ENCODE measurements at regions not wholly inside any gene's neighbourhood (a gene's known extent, or its start where the extent isn't known, plus 50 kb on each side); places are given as distances from the start of the nearest gene placed in this dataset.

- no peaks in the 10 kb centered on the region for H3K9me3 ChIP-seq (ENCODE audit: control insufficient read depth in 1 of 2, low read length in 2 of 2)
- H3K27me3 ChIP-seq (ENCODE audit: control insufficient read depth in 1 of 2, insufficient read depth in 2 of 2, low read length in 2 of 2) = peaks cover 7 to 27% of the 10 kb centered on the region in 2 donors
- no peak overlapping the region for H3K4me3 ChIP-seq (ENCODE audit: low read depth in 1 of 2, low read length in 2 of 2)
- H3K9ac ChIP-seq (ENCODE audit: low read depth in 1 of 2, low read length in 2 of 2) = no peak overlapping the region
- no peaks in the 10 kb centered on the region for H3K4me1 ChIP-seq (ENCODE audit: control insufficient read depth in 1 of 2, insufficient read depth in 2 of 2, low read length in 2 of 2)
- no peaks in the 10 kb centered on the region for H3K36me3 ChIP-seq (ENCODE audit: control insufficient read depth in 1 of 2, insufficient read depth in 2 of 2, low read length in 2 of 2)
- H3K27ac ChIP-seq (ENCODE audit: low read depth, low read length) = no peak overlapping the region
Observed at GRCh38 chr2:121071034-121071504, 213.9 kb downstream of the TFCP2L1 start.

GRCh38 chr2:121072784-121073183 lies 212.2 kb downstream of the TFCP2L1 start:
- H3K9ac ChIP-seq (ENCODE audit: low read depth in 1 of 2, low read length in 2 of 2) = no peak overlapping the region
- H3K36me3 ChIP-seq (ENCODE audit: control insufficient read depth in 1 of 2, insufficient read depth in 2 of 2, low read length in 2 of 2) = no peaks in the 10 kb centered on the region
- no peak overlapping the region for H3K27ac ChIP-seq (ENCODE audit: low read depth, low read length)
- H3K27me3 ChIP-seq (ENCODE audit: control insufficient read depth in 1 of 2, insufficient read depth in 2 of 2, low read length in 2 of 2) = peaks cover 15 to 34% of the 10 kb centered on the region in 2 donors
- H3K9me3 ChIP-seq (ENCODE audit: control insufficient read depth in 1 of 2, low read length in 2 of 2) = no peaks in the 10 kb centered on the region
- no peak overlapping the region for H3K4me3 ChIP-seq (ENCODE audit: low read depth in 1 of 2, low read length in 2 of 2)
- no peaks in the 10 kb centered on the region for H3K4me1 ChIP-seq (ENCODE audit: control insufficient read depth in 1 of 2, insufficient read depth in 2 of 2, low read length in 2 of 2)

GRCh38 chr2:121073320-121074210 lies 211.4 kb downstream of the TFCP2L1 start:
- Histone ChIP-seq H3K4me3 (ENCODE audit: low read depth in 1 of 2, low read length in 2 of 2) (no peak overlapping the region), H3K27ac (ENCODE audit: low read depth, low read length) (no peak overlapping the region), H3K36me3 (ENCODE audit: control insufficient read depth in 1 of 2, insufficient read depth in 2 of 2, low read length in 2 of 2) (no peaks in the 10 kb centered on the region), H3K27me3 (ENCODE audit: control insufficient read depth in 1 of 2, insufficient read depth in 2 of 2, low read length in 2 of 2) (peaks cover 15 to 38% of the 10 kb centered on the region in 2 donors), H3K9ac (ENCODE audit: low read depth in 1 of 2, low read length in 2 of 2) (no peak overlapping the region), H3K9me3 (ENCODE audit: control insufficient read depth in 1 of 2, low read length in 2 of 2) (no peaks in the 10 kb centered on the region), H3K4me1 (ENCODE audit: control insufficient read depth in 1 of 2, insufficient read depth in 2 of 2, low read length in 2 of 2) (no peaks in the 10 kb centered on the region)

GRCh38 chr2:121074293-121074932 lies 210.6 kb downstream of the TFCP2L1 start:
- Histone ChIP-seq H3K27ac (ENCODE audit: low read depth, low read length) (no peak overlapping the region), H3K4me3 (ENCODE audit: low read depth in 1 of 2, low read length in 2 of 2) (no peak overlapping the region), H3K9me3 (ENCODE audit: control insufficient read depth in 1 of 2, low read length in 2 of 2) (no peaks in the 10 kb centered on the region), H3K36me3 (ENCODE audit: control insufficient read depth in 1 of 2, insufficient read depth in 2 of 2, low read length in 2 of 2) (no peaks in the 10 kb centered on the region), H3K27me3 (ENCODE audit: control insufficient read depth in 1 of 2, insufficient read depth in 2 of 2, low read length in 2 of 2) (peaks cover 15 to 38% of the 10 kb centered on the region in 2 donors), H3K4me1 (ENCODE audit: control insufficient read depth in 1 of 2, insufficient read depth in 2 of 2, low read length in 2 of 2) (no peaks in the 10 kb centered on the region), H3K9ac (ENCODE audit: low read depth in 1 of 2, low read length in 2 of 2) (no peak overlapping the region)

GRCh38 chr2:121075006-121075551 lies 209.9 kb downstream of the TFCP2L1 start:
- Histone ChIP-seq H3K9ac (ENCODE audit: low read depth in 1 of 2, low read length in 2 of 2) (no peak overlapping the region), H3K4me1 (ENCODE audit: control insufficient read depth in 1 of 2, insufficient read depth in 2 of 2, low read length in 2 of 2) (no peaks in the 10 kb centered on the region), H3K27me3 (ENCODE audit: control insufficient read depth in 1 of 2, insufficient read depth in 2 of 2, low read length in 2 of 2) (peaks cover 15 to 39% of the 10 kb centered on the region in 2 donors), H3K36me3 (ENCODE audit: control insufficient read depth in 1 of 2, insufficient read depth in 2 of 2, low read length in 2 of 2) (no peaks in the 10 kb centered on the region), H3K27ac (ENCODE audit: low read depth, low read length) (no peak overlapping the region), H3K4me3 (ENCODE audit: low read depth in 1 of 2, low read length in 2 of 2) (no peak overlapping the region), H3K9me3 (ENCODE audit: control insufficient read depth in 1 of 2, low read length in 2 of 2) (no peaks in the 10 kb centered on the region)

- no peak overlapping the region for H3K9ac ChIP-seq (ENCODE audit: low read depth in 1 of 2, low read length in 2 of 2)
- no peaks in the 10 kb centered on the region for H3K36me3 ChIP-seq (ENCODE audit: control insufficient read depth in 1 of 2, insufficient read depth in 2 of 2, low read length in 2 of 2)
- H3K9me3 ChIP-seq (ENCODE audit: control insufficient read depth in 1 of 2, low read length in 2 of 2) = no peaks in the 10 kb centered on the region
- H3K4me1 ChIP-seq (ENCODE audit: control insufficient read depth in 1 of 2, insufficient read depth in 2 of 2, low read length in 2 of 2) = no peaks in the 10 kb centered on the region
- H3K27me3 ChIP-seq (ENCODE audit: control insufficient read depth in 1 of 2, insufficient read depth in 2 of 2, low read length in 2 of 2) = peaks cover 15 to 45% of the 10 kb centered on the region in 2 donors
- no peak overlapping the region for H3K4me3 ChIP-seq (ENCODE audit: low read depth in 1 of 2, low read length in 2 of 2)
- no peak overlapping the region for H3K27ac ChIP-seq (ENCODE audit: low read depth, low read length)
Observed at GRCh38 chr2:121075641-121076497, 209.1 kb downstream of the TFCP2L1 start.

GRCh38 chr2:121076498-121076820 lies 208.5 kb downstream of the TFCP2L1 start:
- no peaks in the 10 kb centered on the region for H3K9me3 ChIP-seq (ENCODE audit: control insufficient read depth in 1 of 2, low read length in 2 of 2)
- no peak overlapping the region for H3K9ac ChIP-seq (ENCODE audit: low read depth in 1 of 2, low read length in 2 of 2)
- no peaks in the 10 kb centered on the region for H3K36me3 ChIP-seq (ENCODE audit: control insufficient read depth in 1 of 2, insufficient read depth in 2 of 2, low read length in 2 of 2)
- peaks cover 15 to 49% of the 10 kb centered on the region in 2 donors for H3K27me3 ChIP-seq (ENCODE audit: control insufficient read depth in 1 of 2, insufficient read depth in 2 of 2, low read length in 2 of 2)
- no peak overlapping the region for H3K27ac ChIP-seq (ENCODE audit: low read depth, low read length)
- no peaks in the 10 kb centered on the region for H3K4me1 ChIP-seq (ENCODE audit: control insufficient read depth in 1 of 2, insufficient read depth in 2 of 2, low read length in 2 of 2)
- H3K4me3 ChIP-seq (ENCODE audit: low read depth in 1 of 2, low read length in 2 of 2) = no peak overlapping the region

GRCh38 chr2:121076885-121077549 lies 208.0 kb downstream of the TFCP2L1 start:
- H3K9ac ChIP-seq (ENCODE audit: low read depth in 1 of 2, low read length in 2 of 2) = no peak overlapping the region
- no peaks in the 10 kb centered on the region for H3K4me1 ChIP-seq (ENCODE audit: control insufficient read depth in 1 of 2, insufficient read depth in 2 of 2, low read length in 2 of 2)
- peaks cover 15 to 52% of the 10 kb centered on the region in 2 donors for H3K27me3 ChIP-seq (ENCODE audit: control insufficient read depth in 1 of 2, insufficient read depth in 2 of 2, low read length in 2 of 2)
- H3K36me3 ChIP-seq (ENCODE audit: control insufficient read depth in 1 of 2, insufficient read depth in 2 of 2, low read length in 2 of 2) = no peaks in the 10 kb centered on the region
- no peak overlapping the region for H3K27ac ChIP-seq (ENCODE audit: low read depth, low read length)
- H3K9me3 ChIP-seq (ENCODE audit: control insufficient read depth in 1 of 2, low read length in 2 of 2) = no peaks in the 10 kb centered on the region
- H3K4me3 ChIP-seq (ENCODE audit: low read depth in 1 of 2, low read length in 2 of 2) = no peak overlapping the region

GRCh38 chr2:121078899-121079298 lies 206.1 kb downstream of the TFCP2L1 start:
- Histone ChIP-seq H3K27me3 (ENCODE audit: control insufficient read depth in 1 of 2, insufficient read depth in 2 of 2, low read length in 2 of 2) (peaks cover 15 to 40% of the 10 kb centered on the region in 2 donors), H3K9ac (ENCODE audit: low read depth in 1 of 2, low read length in 2 of 2) (no peak overlapping the region), H3K27ac (ENCODE audit: low read depth, low read length) (no peak overlapping the region), H3K9me3 (ENCODE audit: control insufficient read depth in 1 of 2, low read length in 2 of 2) (no peaks in the 10 kb centered on the region), H3K4me1 (ENCODE audit: control insufficient read depth in 1 of 2, insufficient read depth in 2 of 2, low read length in 2 of 2) (no peaks in the 10 kb centered on the region), H3K36me3 (ENCODE audit: control insufficient read depth in 1 of 2, insufficient read depth in 2 of 2, low read length in 2 of 2) (no peaks in the 10 kb centered on the region), H3K4me3 (ENCODE audit: low read depth in 1 of 2, low read length in 2 of 2) (no peak overlapping the region)
